ENCODE measurements at regions not wholly inside any gene's neighbourhood (a gene's known extent, or its start where the extent isn't known, plus 50 kb on each side); places are given as distances from the start of the nearest gene placed in this dataset.

DNA sequence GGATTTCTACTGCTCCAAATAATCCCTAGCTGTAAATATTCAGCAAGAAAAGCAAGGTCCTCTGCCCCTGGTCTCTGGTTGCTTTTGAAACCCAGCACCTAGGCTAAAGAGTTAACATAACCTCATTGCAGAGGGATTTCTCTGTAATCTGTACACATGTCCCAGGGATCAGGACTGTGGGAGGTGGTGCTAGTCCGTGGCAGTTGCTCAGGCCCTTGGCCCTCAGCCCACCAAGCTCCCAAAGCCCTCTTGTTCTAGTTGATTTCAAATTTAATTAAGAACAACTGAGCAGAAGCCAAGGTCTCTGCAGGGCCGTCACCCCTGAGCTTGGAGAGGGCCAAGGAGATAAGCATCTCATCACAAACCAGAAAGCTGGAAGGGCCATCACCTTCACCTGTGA lies 181.1 kb downstream of the SOX9 start:
- no peaks in the 10 kb centered on the region for H3K4me1 ChIP-seq (ENCODE audit: control insufficient read depth in 1 of 2, insufficient read depth in 2 of 2, low read length in 2 of 2)
- no peak overlapping the region for H3K27ac ChIP-seq (ENCODE audit: low read depth in 1 of 2, low read length in 2 of 2)
- H3K4me1 Mint-ChIP-seq, result no peaks in the 10 kb centered on the region
- WGBS (ENCODE audit: insufficient coverage), result 50% methylated on average over 1 of the region's 2 CpGs
- no peaks in the 10 kb centered on the region for H3K9me3 ChIP-seq (replicated peaks in 1 of 2; ENCODE audit: control insufficient read depth in 1 of 2, insufficient read depth in 1 of 2, low read length in 2 of 2)
- H3K27ac Mint-ChIP-seq, result no peak overlapping the region
- no peak overlapping the region for H3K4me3 Mint-ChIP-seq
- no peak overlapping the region for H3K4me3 ChIP-seq (replicated peaks in 1 of 3; ENCODE audit: low read depth in 2 of 3, low read length in 3 of 3)
- H3K27me3 Mint-ChIP-seq (ENCODE audit: low read depth in 3 of 3), result peaks cover 0 to 3% (median 1%) of the 10 kb centered on the region in 3 donors
- no peaks in the 10 kb centered on the region for H3K79me2 ChIP-seq (ENCODE audit: insufficient read depth, low read length)
- DNase-seq, result no peak
- H3K27me3 ChIP-seq (ENCODE audit: control insufficient read depth in 2 of 2, insufficient read depth in 2 of 2, low read length in 2 of 2), result no peaks in the 10 kb centered on the region
- no peak overlapping the region for H2AFZ ChIP-seq (ENCODE audit: insufficient read depth, low read depth, low read length, poor library complexity, severe bottlenecking)
- TF ChIP-seq, protein P1, sequence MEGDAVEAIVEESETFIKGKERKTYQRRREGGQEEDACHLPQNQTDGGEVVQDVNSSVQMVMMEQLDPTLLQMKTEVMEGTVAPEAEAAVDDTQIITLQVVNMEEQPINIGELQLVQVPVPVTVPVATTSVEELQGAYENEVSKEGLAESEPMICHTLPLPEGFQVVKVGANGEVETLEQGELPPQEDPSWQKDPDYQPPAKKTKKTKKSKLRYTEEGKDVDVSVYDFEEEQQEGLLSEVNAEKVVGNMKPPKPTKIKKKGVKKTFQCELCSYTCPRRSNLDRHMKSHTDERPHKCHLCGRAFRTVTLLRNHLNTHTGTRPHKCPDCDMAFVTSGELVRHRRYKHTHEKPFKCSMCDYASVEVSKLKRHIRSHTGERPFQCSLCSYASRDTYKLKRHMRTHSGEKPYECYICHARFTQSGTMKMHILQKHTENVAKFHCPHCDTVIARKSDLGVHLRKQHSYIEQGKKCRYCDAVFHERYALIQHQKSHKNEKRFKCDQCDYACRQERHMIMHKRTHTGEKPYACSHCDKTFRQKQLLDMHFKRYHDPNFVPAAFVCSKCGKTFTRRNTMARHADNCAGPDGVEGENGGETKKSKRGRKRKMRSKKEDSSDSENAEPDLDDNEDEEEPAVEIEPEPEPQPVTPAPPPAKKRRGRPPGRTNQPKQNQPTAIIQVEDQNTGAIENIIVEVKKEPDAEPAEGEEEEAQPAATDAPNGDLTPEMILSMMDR (IDR thresholded peaks at IDR 0.05), result no peak
- intact Hi-C loops (cut with micrococcal nuclease), result no loop called here
- no peak overlapping the region for H3K4me2 ChIP-seq (replicated peaks; ENCODE audit: extremely low read depth, low read length, poor library complexity, severe bottlenecking)
- no peaks in the 10 kb centered on the region for H4K20me1 ChIP-seq (ENCODE audit: insufficient read depth, low read length)
- H3K36me3 ChIP-seq (replicated peaks in 1 of 2; ENCODE audit: control insufficient read depth in 1 of 2, insufficient read depth in 2 of 2, low read length in 2 of 2), result no peaks in the 10 kb centered on the region
- H3K36me3 Mint-ChIP-seq, result no peaks in the 10 kb centered on the region
- H3K9me3 Mint-ChIP-seq, result no peaks in the 10 kb centered on the region
- no peak overlapping the region for H3K9ac ChIP-seq (ENCODE audit: insufficient read depth, low read length, poor library complexity, severe bottlenecking)

DNA sequence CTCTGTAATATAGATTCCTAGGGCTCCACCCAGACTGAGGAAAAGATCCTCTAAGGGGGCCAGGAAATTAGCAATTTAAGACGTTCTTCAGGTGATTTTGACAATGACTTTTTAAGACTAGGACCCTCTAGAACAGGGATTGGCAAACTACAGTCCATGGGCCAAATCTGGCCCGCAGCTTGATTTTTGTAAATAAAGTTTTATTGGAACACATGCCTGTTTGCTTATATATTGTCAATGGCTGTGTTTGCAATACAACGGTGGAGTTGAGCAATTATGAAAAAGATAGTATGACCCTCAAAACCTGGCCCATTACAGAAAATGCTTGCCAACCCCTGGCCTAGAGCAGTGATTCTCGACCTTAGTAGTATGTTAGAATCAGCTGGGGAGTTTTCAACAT lies 181.9 kb downstream of the SOX9 start:
- TF ChIP-seq, protein P1 (IDR thresholded peaks at IDR 0.05), result no peak
- Mint-ChIP-seq H3K27me3 (ENCODE audit: low read depth in 3 of 3) (peaks cover 0 to 3% (median 1%) of the 10 kb centered on the region in 3 donors), H3K4me1 (no peaks in the 10 kb centered on the region), H3K4me3 (no peak overlapping the region), H3K36me3 (no peaks in the 10 kb centered on the region), H3K9me3 (no peaks in the 10 kb centered on the region), H3K27ac (no peak overlapping the region)
- Histone ChIP-seq H2AFZ (ENCODE audit: insufficient read depth, low read depth, low read length, poor library complexity, severe bottlenecking) (no peak overlapping the region), H3K9me3 (replicated peaks in 1 of 2; ENCODE audit: control insufficient read depth in 1 of 2, insufficient read depth in 1 of 2, low read length in 2 of 2) (no peaks in the 10 kb centered on the region), H3K4me3 (replicated peaks in 1 of 3; ENCODE audit: low read depth in 2 of 3, low read length in 3 of 3) (no peak overlapping the region), H3K27ac (ENCODE audit: low read depth in 1 of 2, low read length in 2 of 2) (no peak overlapping the region), H3K9ac (ENCODE audit: insufficient read depth, low read length, poor library complexity, severe bottlenecking) (no peak overlapping the region), H3K27me3 (ENCODE audit: control insufficient read depth in 2 of 2, insufficient read depth in 2 of 2, low read length in 2 of 2) (no peaks in the 10 kb centered on the region), H3K4me2 (replicated peaks; ENCODE audit: extremely low read depth, low read length, poor library complexity, severe bottlenecking) (no peak overlapping the region), H3K4me1 (ENCODE audit: control insufficient read depth in 1 of 2, insufficient read depth in 2 of 2, low read length in 2 of 2) (no peaks in the 10 kb centered on the region), H3K79me2 (ENCODE audit: insufficient read depth, low read length) (no peaks in the 10 kb centered on the region), H3K36me3 (replicated peaks in 1 of 2; ENCODE audit: control insufficient read depth in 1 of 2, insufficient read depth in 2 of 2, low read length in 2 of 2) (no peaks in the 10 kb centered on the region), H4K20me1 (ENCODE audit: insufficient read depth, low read length) (no peaks in the 10 kb centered on the region)
- intact Hi-C loops (cut with micrococcal nuclease), result no loop called here
- 93% methylated on average over 4 of the region's 4 CpGs for WGBS (ENCODE audit: insufficient coverage)
- no peak for DNase-seq
